Gastrocnemius medialis (tissue), 4 donors: ENCODE measurements at regions not wholly inside any gene's neighbourhood (a gene's known extent, or its start where the extent isn't known, plus 50 kb on each side); places are given as distances from the start of the nearest gene placed in this dataset.

Experiments
- ATAC-seq, 2 donors: fragments of 150-250 bp; one replicate each; pipeline ENCODE4 v1.9.1; 2016
- DNase-seq, 2 donors: peaks; one replicate each; pipeline ENCODE4 v3.0.0-alpha.2; 2019
- H3K27ac ChIP-seq, 4 donors: fragments of 200-600 bp; sonication (generic); 1 replicate in 1 of 4; 2 replicates in 3 of 4; pipeline ENCODE4 v1.5.1; 2016 to 2018; ENCODE audit warnings: mild to moderate bottlenecking in 2 of 4, moderate library complexity in 1 of 4
- H3K27me3 ChIP-seq, 3 donors: fragments of 200-600 bp; sonication (generic) in 2 of 3; 1 replicate in 1 of 3; 2 replicates in 2 of 3; pipeline versions ENCODE4 v1.5.1 to v1.6.0; 2016 to 2019; ENCODE audit warnings: mild to moderate bottlenecking in 1 of 3, moderate library complexity in 1 of 3
- H3K36me3 ChIP-seq, 2 donors: fragments of 200-600 bp; sonication (generic) in 1 of 2; one replicate each; pipeline ENCODE4 v1.5.1; 2017 to 2018
- H3K4me1 ChIP-seq, 2 donors: fragments of 200-600 bp; sonication (generic) in 1 of 2; one replicate each; pipeline ENCODE4 v1.5.1; 2016 to 2017; ENCODE audit warnings: mild to moderate bottlenecking in 2 of 2
- H3K4me3 ChIP-seq, 4 donors: fragments of 200-600 bp; sonication (generic) in 3 of 4; 1 replicate in 1 of 4; 2 replicates in 3 of 4; pipeline ENCODE4 v1.5.1; 2016 to 2019; ENCODE audit warnings: mild to moderate bottlenecking in 2 of 4
- H3K9me3 ChIP-seq, 3 donors: fragments of 200-600 bp; sonication (generic) in 2 of 3; 1 replicate in 1 of 3; 2 replicates in 2 of 3; pipeline ENCODE4 v1.5.1; 2016 to 2019
- CTCF ChIP-seq, 5 experiments: fragments of 450-650 bp in 3 of 5; fragments of 200-600 bp in 2 of 5; sonication (generic) in 2 of 5; IDR thresholded peaks in 4 of 5; conservative IDR thresholded peaks in 1 of 5; 1 replicate in 4 of 5; 2 replicates in 1 of 5; pipeline ENCODE4 v1.5.1; 2016 to 2019; ENCODE audit warnings: antibody characterized with exemption in 5 of 5, mild to moderate bottlenecking in 3 of 5, moderate library complexity in 3 of 5
- POLR2A ChIP-seq, 2 donors: fragments of 450-650 bp; IDR thresholded peaks; one replicate each; pipeline ENCODE4 v1.6.1; 2017; ENCODE audit warnings: antibody characterized with exemption in 2 of 2, mild to moderate bottlenecking in 2 of 2, moderate library complexity in 2 of 2
- in situ Hi-C, 4 donors: fragments of 200-750 bp; cut with MboI; loops; one replicate each; pipeline versions ENCODE4 v1.15.0 to v1.8.0; 2017; ENCODE audit warnings: low sequenced_read_pairs in 4 of 4
- intact Hi-C: fragments of 100-400 bp; cut with DNase I; formaldehyde crosslinking; loops from one replicate; pipeline ENCODE4 v1.15.1; 2023; ENCODE audit warnings: low total_unique reads

GRCh38 chr9:73029346-73029745 lies 76.5 kb upstream of the ALDH1A1 start:
- in situ Hi-C loops (no loop called here), intact Hi-C loops (loop anchor here (10.0 kb wide), 1 partner anchor 55 kb away; no protein-coding TSS in a partner anchor)
- Histone ChIP-seq H3K4me3 (no peak overlapping the region), H3K36me3 (no peaks in the 10 kb centered on the region), H3K27ac (no peak overlapping the region), H3K4me1 (no peaks in the 10 kb centered on the region), H3K9me3 (no peaks in the 10 kb centered on the region), H3K27me3 (no peaks in the 10 kb centered on the region)
- no peak for DNase-seq
- TF ChIP-seq CTCF (IDR thresholded peaks at IDR 0.05 in 4 of 5, conservative IDR thresholded peaks at IDR 0.05 in 1 of 5) (no peak), POLR2A (IDR thresholded peaks at IDR 0.05) (no peak)
- no peak for ATAC-seq

- no peak overlapping the region for H3K27ac ChIP-seq
- H3K4me3 ChIP-seq: no peak overlapping the region
- no peaks in the 10 kb centered on the region for H3K36me3 ChIP-seq
- in situ Hi-C loops: no loop called here
- ATAC-seq (no peak), DNase-seq (no peak)
- H3K4me1 ChIP-seq: peaks cover 10 to 13% of the 10 kb centered on the region in 2 donors
- no peaks in the 10 kb centered on the region for H3K27me3 ChIP-seq
- intact Hi-C loops: loop anchor here (10.0 kb wide), 1 partner anchor 58 kb away; no protein-coding TSS in a partner anchor
- H3K9me3 ChIP-seq: no peaks in the 10 kb centered on the region
- no peak for TF ChIP-seq POLR2A (IDR thresholded peaks at IDR 0.05)
- no peak for TF ChIP-seq CTCF (IDR thresholded peaks at IDR 0.05 in 4 of 5, conservative IDR thresholded peaks at IDR 0.05 in 1 of 5)
Measured at GRCh38 chr9:73026375-73026774, 73.5 kb upstream of the ALDH1A1 start.

- Histone ChIP-seq H3K27ac (no peak overlapping the region), H3K36me3 (no peaks in the 10 kb centered on the region), H3K9me3 (no peaks in the 10 kb centered on the region), H3K4me3 (no peak overlapping the region), H3K27me3 (no peaks in the 10 kb centered on the region), H3K4me1 (peaks cover 10 to 13% of the 10 kb centered on the region in 2 donors)
- in situ Hi-C loops (loop anchor here in 1 of 4 donors (5.0 kb wide), 1 partner anchor 167 kb away; no protein-coding TSS in a partner anchor), intact Hi-C loops (loop anchor here (5.0 to 10.0 kb wide), 3 partner anchors 60 to 167 kb away; partner anchors contain the start of gene ALDH1A1)
- TF ChIP-seq POLR2A (IDR thresholded peaks at IDR 0.05) (no peak), CTCF (IDR thresholded peaks at IDR 0.05 in 4 of 5, conservative IDR thresholded peaks at IDR 0.05 in 1 of 5) (no peak)
- ATAC-seq (no peak), DNase-seq (no peak)
Measured at GRCh38 chr9:73024601-73025034, 71.8 kb upstream of the ALDH1A1 start.

DNA sequence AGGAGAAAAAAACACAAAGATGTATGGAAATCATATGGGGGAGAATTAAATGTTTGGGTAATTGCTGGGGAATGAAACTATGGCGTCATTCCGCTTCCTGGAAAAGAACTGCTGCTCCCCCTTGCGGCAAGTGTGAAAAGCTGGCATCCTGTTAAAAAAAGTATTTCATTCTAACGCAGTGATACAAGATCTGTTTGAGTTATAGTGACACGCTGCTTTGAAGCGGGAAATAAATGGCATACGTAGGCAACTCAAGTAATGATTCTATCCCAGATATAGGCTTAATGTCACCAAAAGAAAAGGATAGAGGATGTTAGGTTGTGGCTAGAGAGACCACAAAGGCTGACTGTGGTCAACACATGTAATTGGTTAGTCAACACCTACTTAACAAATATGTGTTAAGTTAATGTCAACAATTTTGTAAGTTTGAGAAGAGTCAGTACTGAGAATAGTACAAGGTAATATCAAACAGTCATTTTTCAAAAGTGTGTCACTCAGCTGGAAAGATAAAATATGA lies 70.2 kb upstream of the ALDH1A1 start:
- Histone ChIP-seq H3K27ac (no peak overlapping the region), H3K4me3 (no peak overlapping the region), H3K36me3 (no peaks in the 10 kb centered on the region), H3K4me1 (peaks cover 10 to 13% of the 10 kb centered on the region in 2 donors), H3K9me3 (peaks cover 0 to 11% (median 0%) of the 10 kb centered on the region in 3 donors), H3K27me3 (no peaks in the 10 kb centered on the region)
- intact Hi-C loops (loop anchor here (1.0 to 10.0 kb wide), 4 partner anchors 62 to 166 kb away; partner anchors contain the start of gene ALDH1A1), in situ Hi-C loops (loop anchor here in 1 of 4 donors (5.0 kb wide), 1 partner anchor 166 kb away; no protein-coding TSS in a partner anchor)
- ATAC-seq (peak; percentile 74 to 77), DNase-seq (peak; percentile 16 to 35)
- TF ChIP-seq CTCF (IDR thresholded peaks at IDR 0.05 in 4 of 5, conservative IDR thresholded peaks at IDR 0.05 in 1 of 5): peak; percentile 72 to 86 (median 79)
- TF ChIP-seq POLR2A (IDR thresholded peaks at IDR 0.05): no peak
